B cell (primary cell): ENCODE measurements at regions not wholly inside any gene's neighbourhood (a gene's known extent, or its start where the extent isn't known, plus 50 kb on each side); places are given as distances from the start of the nearest gene placed in this dataset.
"Not testable (repeated sequence)": the region's sequence is repeated elsewhere in the genome, so short reads cannot be mapped to it uniquely, and the experiment has no call there.

Experiments
- ATAC-seq: fragments of 200-7000 bp; cut with Tn5 transposase; one replicate; pipeline ENCODE4 v1.10.0; 2021; ENCODE audit warnings: low read depth, mild to moderate bottlenecking, moderate number of reproducible peaks, moderate library complexity
- CTCF ChIA-PET: fragments of 350-600 bp; sonication (Branson Sonifier 250); formaldehyde crosslinking; loops from one replicate; lab custom pipeline; 2021; ENCODE audit warnings: antibody characterized with exemption, inconsistent platforms; lab: Charles Lee
- POLR2A ChIA-PET: fragments of 350-600 bp; sonication (Branson Sonifier 250); formaldehyde crosslinking; loops from one replicate; lab custom pipeline; 2021; ENCODE audit warnings: antibody characterized with exemption; lab: Charles Lee
- DNase-seq: peaks from one replicate; pipeline ENCODE4 v3.0.0; 2013
- H2AFZ ChIP-seq: 2 replicates; pipeline ENCODE4 v1.6.1; 2012; ENCODE audit warnings: mild to moderate bottlenecking, low read depth, low read length; ENCODE audit not compliant: insufficient read depth, poor library complexity, severe bottlenecking
- H3K27ac ChIP-seq, 2 donors: 1 replicate in 1 of 2; 2 replicates in 1 of 2; pipeline ENCODE4 v1.5.1; 2012 to 2013; ENCODE audit warnings: low read length in 2 of 2, mild to moderate bottlenecking in 2 of 2, moderate library complexity in 1 of 2
- H3K27me3 ChIP-seq, 4 experiments: fragments of 200-600 bp in 1 of 4; sonication (generic) in 1 of 4; replicated peaks in 1 of 4; 1 replicate in 2 of 4; 2 replicates in 2 of 4; pipeline versions ENCODE4 v1.6.1 to v1.7.0; 2013 to 2016; ENCODE audit warnings: low read length in 3 of 4, mild to moderate bottlenecking in 2 of 4, mixed read lengths in 1 of 4, moderate library complexity in 1 of 4; ENCODE audit not compliant: insufficient read depth in 4 of 4, control insufficient read depth in 3 of 4; ENCODE audit errors: control extremely low read depth in 1 of 4
- H3K36me3 ChIP-seq, 2 experiments: replicated peaks in 1 of 2; 1 replicate in 1 of 2; 2 replicates in 1 of 2; pipeline versions ENCODE4 v1.6.1 to v1.7.1; 2013; ENCODE audit warnings: low read length in 1 of 2; ENCODE audit not compliant: insufficient read depth in 2 of 2, control insufficient read depth in 1 of 2; ENCODE audit errors: control extremely low read depth in 1 of 2, extremely low read depth in 1 of 2
- H3K4me1 ChIP-seq, 2 donors: fragments of 200-600 bp in 1 of 2; sonication (generic) in 1 of 2; 1 replicate in 1 of 2; 2 replicates in 1 of 2; pipeline versions ENCODE4 v1.5.1 to v1.6.1; 2013 to 2017; ENCODE audit warnings: low read length in 2 of 2; ENCODE audit not compliant: control insufficient read depth in 2 of 2, insufficient read depth in 2 of 2
- H3K4me2 ChIP-seq: replicated peaks from 2 replicates; pipeline ENCODE3; 2012; ENCODE audit warnings: mild to moderate bottlenecking, low read depth, low read length; ENCODE audit not compliant: poor library complexity, severe bottlenecking
- H3K4me3 ChIP-seq, 5 experiments: fragments of 200-600 bp in 1 of 5; sonication (generic) in 1 of 5; 1 replicate in 3 of 5; 2 replicates in 2 of 5; pipeline versions ENCODE4 v1.5.1 to v1.7.0; 2011 to 2016; ENCODE audit warnings: low read length in 4 of 5, mild to moderate bottlenecking in 4 of 5, low read depth in 2 of 5, control low read depth in 1 of 5, moderate library complexity in 1 of 5; ENCODE audit not compliant: insufficient read depth in 1 of 5; ENCODE audit errors: control extremely low read depth in 1 of 5, extremely low read depth in 1 of 5
- H3K79me2 ChIP-seq: fragments of 200-600 bp; sonication (generic); one replicate; pipeline ENCODE4 v1.6.0; 2016; ENCODE audit warnings: low read length; ENCODE audit not compliant: control insufficient read depth, insufficient read depth
- H3K9ac ChIP-seq: fragments of 200-600 bp; sonication (generic); 2 replicates; pipeline ENCODE4 v1.6.1; 2017; ENCODE audit warnings: mild to moderate bottlenecking, low read length, moderate library complexity
- H3K9me3 ChIP-seq, 3 donors: one replicate each; pipeline versions ENCODE4 v1.6.1 to v1.7.1; 2013; ENCODE audit warnings: low read length in 2 of 3; ENCODE audit not compliant: control insufficient read depth in 2 of 3, insufficient read depth in 1 of 3; ENCODE audit errors: control extremely low read depth in 1 of 3
- H4K20me1 ChIP-seq: 2 replicates; pipeline ENCODE4 v1.6.0; 2012; ENCODE audit warnings: mild to moderate bottlenecking, low read length; ENCODE audit not compliant: insufficient read depth, control insufficient read depth, poor library complexity, severe bottlenecking
- H3K27ac Mint-ChIP-seq: one replicate; pipeline ENCODE4 v1.8.0; 2021; ENCODE audit warnings: mixed read lengths
- H3K27me3 Mint-ChIP-seq: one replicate; pipeline ENCODE4 v1.8.0; 2021; ENCODE audit warnings: mixed read lengths
- H3K4me1 Mint-ChIP-seq: one replicate; pipeline ENCODE4 v1.8.0; 2021; ENCODE audit warnings: mixed read lengths
- H3K4me3 Mint-ChIP-seq: one replicate; pipeline ENCODE4 v1.8.0; 2021; ENCODE audit warnings: mixed read lengths
- H3K9me3 Mint-ChIP-seq: one replicate; pipeline ENCODE4 v1.8.0; 2022; ENCODE audit warnings: mixed read lengths; ENCODE audit not compliant: insufficient read depth
- EZH2 ChIP-seq: IDR thresholded peaks from 2 replicates; pipeline ENCODE4 v1.6.1; 2012; ENCODE audit warnings: borderline replicate concordance, low read depth, mild to moderate bottlenecking, moderate library complexity, low read length; ENCODE audit not compliant: insufficient read depth, poor library complexity, severe bottlenecking
- WGBS: methylation state at CpG from one replicate; pipeline ENCODE4 v1.1.5; 2013; ENCODE audit warnings: missing lambda C conversion rate; ENCODE audit not compliant: insufficient coverage; 5-methylcytosine and 5-hydroxymethylcytosine counted together
- intact Hi-C: fragments of 100-400 bp; cut with micrococcal nuclease; formaldehyde crosslinking; loops from one replicate; pipeline ENCODE4 v1.10.0; 2022
- TF ChIP-seq, protein P1 (sequence below): fragments of 200-600 bp; IDR thresholded peaks from one replicate; pipeline ENCODE4 v1.8.0; 2022; ENCODE audit warnings: antibody characterized with exemption, mild to moderate bottlenecking

DNA sequence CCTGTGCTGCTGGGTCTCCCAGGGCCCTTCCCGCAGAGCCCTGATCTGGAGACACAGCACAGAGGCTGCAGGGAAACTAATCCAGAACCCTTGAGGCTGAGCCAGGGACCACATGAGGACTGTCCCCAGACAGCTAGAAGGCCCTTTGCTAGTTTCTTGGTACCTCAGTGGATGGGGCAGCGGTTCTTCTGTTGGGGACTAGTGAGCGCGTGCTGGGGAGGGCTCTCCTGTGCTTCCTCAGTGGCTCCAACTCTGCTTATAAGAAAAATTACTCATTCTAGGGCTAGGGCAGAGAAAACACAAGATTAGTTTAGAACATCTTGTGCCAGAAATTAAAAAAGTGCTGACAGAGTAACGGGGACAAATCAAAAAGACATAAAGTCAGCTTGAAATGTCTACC, 116.5 kb upstream of the CTSV start:
- H3K4me1 Mint-ChIP-seq, H2AFZ ChIP-seq, CTCF ChIA-PET, H4K20me1 ChIP-seq, H3K9me3 Mint-ChIP-seq, H3K36me3 ChIP-seq, H3K4me3 Mint-ChIP-seq, POLR2A ChIA-PET, DNase-seq, ATAC-seq, intact Hi-C loops, H3K27me3 Mint-ChIP-seq, H3K4me2 ChIP-seq, H3K9me3 ChIP-seq, H3K27ac ChIP-seq, H3K4me1 ChIP-seq, H3K27me3 ChIP-seq, H3K9ac ChIP-seq, H3K79me2 ChIP-seq, H3K4me3 ChIP-seq, H3K27ac Mint-ChIP-seq: not testable (repeated sequence)
- 90% methylated on average over 2 of the region's 5 CpGs for WGBS

DNA sequence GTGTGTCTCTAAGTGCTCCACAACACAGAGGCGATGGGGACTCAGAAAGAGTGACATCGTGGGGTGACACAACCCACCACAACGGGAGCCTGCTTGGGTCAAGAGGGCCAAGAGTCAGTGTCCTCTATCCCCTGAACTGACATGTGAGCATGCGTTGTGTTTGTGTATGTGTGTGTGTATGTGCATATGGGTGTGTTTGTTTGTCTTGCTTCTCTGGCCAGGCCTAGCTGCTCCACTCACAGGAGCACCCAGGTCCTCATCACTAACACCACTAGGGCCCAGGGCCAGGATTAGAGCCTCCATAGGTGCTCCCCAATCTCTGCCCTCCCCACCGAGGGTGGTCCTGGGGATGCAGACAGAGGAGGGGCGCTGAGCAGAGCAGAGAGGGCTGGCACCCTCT, 115.0 kb upstream of the CTSV start:
- H3K9me3 ChIP-seq = no peaks in the 10 kb centered on the region
- Mint-ChIP-seq H3K4me3 (no peak overlapping the region), H3K9me3 (no peaks in the 10 kb centered on the region), H3K4me1 (no peaks in the 10 kb centered on the region), H3K27me3 (no peaks in the 10 kb centered on the region), H3K27ac (no peak overlapping the region)
- TF ChIP-seq EZH2 = no peak
- TF ChIP-seq, protein P1, sequence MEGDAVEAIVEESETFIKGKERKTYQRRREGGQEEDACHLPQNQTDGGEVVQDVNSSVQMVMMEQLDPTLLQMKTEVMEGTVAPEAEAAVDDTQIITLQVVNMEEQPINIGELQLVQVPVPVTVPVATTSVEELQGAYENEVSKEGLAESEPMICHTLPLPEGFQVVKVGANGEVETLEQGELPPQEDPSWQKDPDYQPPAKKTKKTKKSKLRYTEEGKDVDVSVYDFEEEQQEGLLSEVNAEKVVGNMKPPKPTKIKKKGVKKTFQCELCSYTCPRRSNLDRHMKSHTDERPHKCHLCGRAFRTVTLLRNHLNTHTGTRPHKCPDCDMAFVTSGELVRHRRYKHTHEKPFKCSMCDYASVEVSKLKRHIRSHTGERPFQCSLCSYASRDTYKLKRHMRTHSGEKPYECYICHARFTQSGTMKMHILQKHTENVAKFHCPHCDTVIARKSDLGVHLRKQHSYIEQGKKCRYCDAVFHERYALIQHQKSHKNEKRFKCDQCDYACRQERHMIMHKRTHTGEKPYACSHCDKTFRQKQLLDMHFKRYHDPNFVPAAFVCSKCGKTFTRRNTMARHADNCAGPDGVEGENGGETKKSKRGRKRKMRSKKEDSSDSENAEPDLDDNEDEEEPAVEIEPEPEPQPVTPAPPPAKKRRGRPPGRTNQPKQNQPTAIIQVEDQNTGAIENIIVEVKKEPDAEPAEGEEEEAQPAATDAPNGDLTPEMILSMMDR = no peak
- ChIA-PET CTCF (no interaction called here), POLR2A (no interaction called here)
- ATAC-seq (no peak), DNase-seq (no peak)
- intact Hi-C loops = no loop called here
- no peak overlapping the region for H3K27ac ChIP-seq
- H3K4me3 ChIP-seq = no peak overlapping the region
- no peaks in the 10 kb centered on the region for H3K36me3 ChIP-seq
- no peaks in the 10 kb centered on the region for H3K4me1 ChIP-seq
- H4K20me1 ChIP-seq = no peaks in the 10 kb centered on the region
- H3K4me2 ChIP-seq = no peak overlapping the region
- H3K9ac ChIP-seq = no peak overlapping the region
- H3K27me3 ChIP-seq = no peaks in the 10 kb centered on the region
- H2AFZ ChIP-seq = no peak overlapping the region
- no peaks in the 10 kb centered on the region for H3K79me2 ChIP-seq
- WGBS = 95% methylated on average over 3 of the region's 6 CpGs

DNA sequence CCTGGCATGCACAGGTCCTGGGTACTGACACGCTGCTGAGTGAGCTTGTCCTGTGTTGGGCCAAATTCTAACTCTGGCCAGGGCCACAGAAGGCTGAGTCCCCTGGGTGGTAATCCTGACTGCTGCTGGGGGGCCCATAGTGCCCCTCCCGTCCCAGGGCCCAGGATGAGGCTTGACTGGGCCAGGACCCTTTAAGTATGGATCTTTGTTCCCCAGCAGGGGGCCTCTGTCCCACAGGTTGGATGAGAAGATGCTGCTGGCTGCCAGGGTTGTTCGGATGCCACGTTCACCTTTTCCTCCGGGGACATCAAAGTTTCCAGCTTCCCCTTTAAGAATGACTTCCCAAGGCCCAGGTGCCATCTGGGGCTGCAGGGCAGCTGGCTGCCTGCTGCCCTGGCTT, 114.2 kb upstream of the CTSV start:
- H2AFZ ChIP-seq, H3K79me2 ChIP-seq, H3K27me3 Mint-ChIP-seq, CTCF ChIA-PET, H3K4me1 Mint-ChIP-seq, intact Hi-C loops, H3K4me3 Mint-ChIP-seq, POLR2A ChIA-PET, H3K4me1 ChIP-seq, H3K9me3 Mint-ChIP-seq, ATAC-seq, H3K36me3 ChIP-seq, H3K27ac Mint-ChIP-seq, H3K9ac ChIP-seq, H3K4me2 ChIP-seq, H3K9me3 ChIP-seq, H3K4me3 ChIP-seq, H3K27ac ChIP-seq, H3K27me3 ChIP-seq, DNase-seq, H4K20me1 ChIP-seq: not testable (repeated sequence)
- WGBS = 92% methylated on average over 5 of the region's 5 CpGs
